ENCODE measurements at regions not wholly inside any gene's neighbourhood (a gene's known extent, or its start where the extent isn't known, plus 50 kb on each side); places are given as distances from the start of the nearest gene placed in this dataset.

- DNase-seq (ENCODE audit: low read depth) = no peak
These were observed 985.1 kb downstream of the DSC3 start for GRCh38 chr18:30057398-30057797.

DNA sequence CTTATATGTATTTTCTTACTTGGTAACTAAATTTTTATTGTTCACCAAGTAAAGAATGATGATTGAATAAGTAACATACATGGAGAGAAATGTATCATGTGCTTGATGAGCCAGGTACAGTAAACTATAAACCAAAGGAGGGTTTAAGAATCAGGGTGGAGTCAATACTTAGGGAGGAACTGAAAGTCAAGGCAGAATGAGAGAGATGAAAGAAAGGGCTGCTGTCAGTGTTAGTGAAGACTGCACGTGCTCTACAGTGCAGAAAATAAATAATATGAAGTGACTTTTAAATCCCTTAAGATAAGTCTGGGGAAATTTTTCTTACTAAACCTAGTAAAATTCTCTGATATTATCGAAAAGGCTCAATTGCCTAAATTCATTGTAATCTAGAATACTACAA lies 986.0 kb downstream of the DSC3 start:
- no peak for DNase-seq (ENCODE audit: low read depth)

- DNase-seq (ENCODE audit: low read depth) = no peak
These were observed 998.0 kb downstream of the DSC3 start for GRCh38 chr18:30044496-30044895.

GRCh38 chr18:30039201-30039600 lies 1003.3 kb downstream of the DSC3 start:
- no peak for DNase-seq (ENCODE audit: low read depth)

GRCh38 chr18:30034818-30035217 lies 1007.7 kb downstream of the DSC3 start:
- no peak for DNase-seq (ENCODE audit: low read depth)

- peak; percentile 29 for DNase-seq (ENCODE audit: low read depth)
These were observed 1026.4 kb downstream of the DSC3 start for GRCh38 chr18:30016179-30016578.

DNA sequence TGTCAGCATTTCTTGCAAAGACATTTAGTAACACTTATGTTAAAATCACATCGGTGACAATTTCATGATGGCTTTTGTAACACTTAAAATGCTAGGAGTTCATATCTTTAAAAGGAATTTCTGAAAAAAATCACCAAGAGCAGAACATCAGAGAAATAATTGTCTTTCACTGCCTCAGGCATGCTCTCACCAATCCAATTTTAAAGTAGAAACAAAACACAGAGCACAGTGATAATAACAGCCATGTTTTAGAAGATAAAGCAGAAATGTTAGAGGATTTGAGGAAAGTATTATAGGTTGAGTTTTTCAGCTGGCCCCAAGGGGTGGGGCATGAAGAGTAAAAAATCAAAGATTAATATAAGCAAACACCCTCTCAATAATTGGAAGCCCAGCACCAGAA lies 1037.6 kb downstream of the DSC3 start:
- no peak for DNase-seq (ENCODE audit: low read depth)

- no peak for DNase-seq (ENCODE audit: low read depth)
These were observed 1060.3 kb downstream of the DSC3 start for GRCh38 chr18:29982218-29982617.

DNA sequence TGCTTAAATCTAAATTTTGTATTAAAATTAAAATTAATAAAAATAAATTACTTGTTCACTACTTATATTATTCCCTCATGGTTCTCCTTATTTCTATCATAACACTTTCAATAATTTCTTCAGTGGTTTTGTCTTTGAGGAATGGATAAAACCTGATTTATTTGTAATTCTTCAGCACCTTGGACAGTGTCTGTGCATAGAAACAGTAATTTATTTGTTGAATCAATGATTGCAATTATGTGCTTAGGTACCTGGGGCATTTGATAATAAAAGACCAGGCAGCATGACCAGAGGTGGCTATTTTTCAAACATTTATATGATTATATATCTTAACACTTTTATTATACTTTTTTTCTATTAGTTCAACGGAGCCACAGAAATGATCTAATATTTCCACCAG lies 1062.7 kb downstream of the DSC3 start:
- no peak for DNase-seq (ENCODE audit: low read depth)

GRCh38 chr18:29969876-29970275 lies 1072.7 kb downstream of the DSC3 start:
- DNase-seq (ENCODE audit: low read depth) = no peak

GRCh38 chr18:29962579-29962978 lies 1080.0 kb downstream of the DSC3 start:
- DNase-seq (ENCODE audit: low read depth) = no peak

- no peak for DNase-seq (ENCODE audit: low read depth)
These were observed 1082.0 kb downstream of the DSC3 start for GRCh38 chr18:29960539-29960938.

GRCh38 chr18:29930231-29930630 lies 1112.3 kb downstream of the DSC3 start:
- no peak for DNase-seq (ENCODE audit: low read depth)

- DNase-seq (ENCODE audit: low read depth) = no peak
These were observed 1114.5 kb downstream of the DSC3 start for GRCh38 chr18:29928081-29928480.

DNA sequence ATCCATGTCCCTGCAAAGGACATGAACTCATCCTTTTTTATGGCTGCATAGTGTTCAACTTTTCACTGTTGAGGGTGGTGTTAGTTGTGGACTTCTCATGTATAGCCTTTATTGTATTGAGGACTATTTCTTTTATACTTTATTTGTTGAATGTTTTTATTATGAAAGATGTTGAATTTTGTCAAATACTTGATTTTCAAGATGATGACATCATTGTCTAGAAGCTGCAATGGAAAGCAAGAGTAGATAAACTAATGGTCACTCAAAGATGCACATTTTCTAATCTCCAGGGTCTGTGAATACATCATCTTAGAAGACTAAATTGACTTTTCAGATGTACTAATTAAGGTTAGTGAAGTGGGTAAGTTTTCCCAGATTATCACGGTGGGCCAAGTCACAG lies 1117.0 kb downstream of the DSC3 start:
- DNase-seq (ENCODE audit: low read depth) = no peak

GRCh38 chr18:29912351-29912750 lies 1130.2 kb downstream of the DSC3 start:
- DNase-seq (ENCODE audit: low read depth) = no peak

DNA sequence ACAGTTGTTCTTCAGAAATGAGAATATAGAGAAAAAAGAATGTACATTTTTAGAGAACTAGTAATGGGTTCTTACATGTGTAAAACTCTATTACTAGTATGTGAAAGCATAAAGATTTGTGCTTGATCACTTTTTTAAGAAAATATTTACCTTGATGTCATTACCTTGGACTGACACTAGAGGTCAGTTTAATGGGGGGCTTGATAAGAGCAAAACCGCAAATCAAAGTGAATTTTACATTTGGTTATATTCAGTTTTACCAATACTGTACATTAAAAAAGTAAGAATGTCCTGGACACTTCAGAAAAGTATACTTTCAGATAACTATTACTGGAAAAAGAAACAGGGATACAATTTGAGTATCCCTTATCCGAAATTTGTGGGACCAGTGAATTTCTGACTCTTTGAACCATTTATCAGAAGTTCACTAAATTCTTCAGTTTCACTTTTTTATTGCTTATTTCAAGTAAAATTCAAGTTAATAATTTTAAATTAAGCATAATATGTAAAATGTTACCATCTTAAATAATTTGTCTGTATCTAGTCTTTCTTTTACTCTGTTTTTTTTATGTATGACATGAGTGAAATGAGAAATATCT lies 1149.5 kb downstream of the DSC3 start:
- no peak for DNase-seq (ENCODE audit: low read depth)

GRCh38 chr18:29883114-29883513 lies 1159.4 kb downstream of the DSC3 start:
- DNase-seq (ENCODE audit: low read depth) = no peak

DNA sequence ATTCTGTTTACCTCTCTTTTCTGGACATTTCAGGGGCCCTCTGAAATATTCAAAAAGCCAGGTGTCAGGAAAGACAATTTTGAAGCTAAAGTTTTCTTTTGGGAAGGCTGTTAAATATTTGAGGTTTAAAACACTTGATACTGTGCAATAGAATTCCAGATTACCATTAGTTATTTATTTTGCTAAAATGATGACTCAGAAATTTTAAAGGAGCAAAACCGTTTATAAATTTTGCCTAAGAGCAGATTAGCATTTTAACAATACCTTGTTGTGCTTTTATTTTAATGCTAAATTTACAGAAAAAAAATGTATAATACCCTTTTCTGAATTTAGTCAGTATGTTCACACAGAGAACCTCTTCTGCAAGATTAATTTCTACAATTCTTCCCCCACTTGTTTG lies 1159.9 kb downstream of the DSC3 start:
- DNase-seq (ENCODE audit: low read depth) = no peak

- no peak for DNase-seq (ENCODE audit: low read depth)
These were observed 1162.8 kb downstream of the DSC3 start for GRCh38 chr18:29879763-29880162.

- DNase-seq (ENCODE audit: low read depth) = peak; percentile 27
These were observed 1167.9 kb downstream of the DSC3 start for GRCh38 chr18:29874519-29875098.

GRCh38 chr18:29873211-29873610 lies 1169.3 kb downstream of the DSC3 start:
- DNase-seq (ENCODE audit: low read depth) = no peak

- no peak for DNase-seq (ENCODE audit: low read depth)
These were observed 1171.3 kb downstream of the DSC3 start for GRCh38 chr18:29871246-29871645.

- DNase-seq (ENCODE audit: low read depth) = no peak
These were observed 1179.7 kb downstream of the DSC3 start for GRCh38 chr18:29862824-29863223.

All from HS-27A (cell line).